MG63 (cell line): ENCODE measurements at regions not wholly inside any gene's neighbourhood (a gene's known extent, or its start where the extent isn't known, plus 50 kb on each side); places are given as distances from the start of the nearest gene placed in this dataset.
"Not testable (repeated sequence)": the region's sequence is repeated elsewhere in the genome, so short reads cannot be mapped to it uniquely, and the experiment has no call there.

Experiments
- DNase-seq: peaks from one replicate; pipeline ENCODE4 v3.0.0-alpha.2; 2020
- H3K27me3 ChIP-seq: fragments of 250-450 bp; sonication (Bioruptor Pico); 2 replicates; pipeline ENCODE4 v1.5.1; 2020; ENCODE audit warnings: mild to moderate bottlenecking, moderate library complexity
- H3K36me3 ChIP-seq: fragments of 250-450 bp; sonication (Bioruptor Pico); 2 replicates; pipeline ENCODE4 v1.5.1; 2020; ENCODE audit warnings: mild to moderate bottlenecking, moderate library complexity
- H3K4me3 ChIP-seq: fragments of 250-450 bp; sonication (Bioruptor Pico); 2 replicates; pipeline ENCODE4 v1.5.1; 2020; ENCODE audit warnings: mild to moderate bottlenecking, moderate library complexity
- H3K9me3 ChIP-seq: fragments of 250-450 bp; sonication (Bioruptor Pico); 2 replicates; pipeline ENCODE4 v1.5.1; 2020; ENCODE audit warnings: mild to moderate bottlenecking, moderate library complexity

DNA sequence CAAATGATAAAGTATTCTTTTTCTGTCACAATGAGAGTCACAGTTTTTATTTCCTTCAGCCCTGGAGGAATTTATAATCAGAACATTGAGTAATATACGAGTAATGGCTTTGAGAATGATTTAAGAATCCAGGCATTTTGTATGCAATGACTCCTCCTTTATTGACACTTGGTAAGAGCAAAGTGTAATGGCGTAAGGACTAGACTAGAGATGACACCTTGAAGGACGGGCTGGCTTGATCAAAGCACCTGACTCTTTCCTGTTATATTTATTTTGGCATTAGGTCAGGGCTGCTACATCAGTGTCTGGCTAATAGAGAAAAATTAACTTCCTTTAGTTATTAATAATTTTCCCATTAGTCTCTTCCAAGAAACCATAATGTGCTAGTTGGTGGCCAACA is 482.4 kb upstream of the GCFC2 start:
- DNase-seq: no peak
- Histone ChIP-seq H3K27me3 (no peaks in the 10 kb centered on the region; the same call in 1 of the 2 replicates), H3K36me3 (no peaks in the 10 kb centered on the region), H3K4me3 (no peak overlapping the region), H3K9me3 (no peaks in the 10 kb centered on the region)

DNA sequence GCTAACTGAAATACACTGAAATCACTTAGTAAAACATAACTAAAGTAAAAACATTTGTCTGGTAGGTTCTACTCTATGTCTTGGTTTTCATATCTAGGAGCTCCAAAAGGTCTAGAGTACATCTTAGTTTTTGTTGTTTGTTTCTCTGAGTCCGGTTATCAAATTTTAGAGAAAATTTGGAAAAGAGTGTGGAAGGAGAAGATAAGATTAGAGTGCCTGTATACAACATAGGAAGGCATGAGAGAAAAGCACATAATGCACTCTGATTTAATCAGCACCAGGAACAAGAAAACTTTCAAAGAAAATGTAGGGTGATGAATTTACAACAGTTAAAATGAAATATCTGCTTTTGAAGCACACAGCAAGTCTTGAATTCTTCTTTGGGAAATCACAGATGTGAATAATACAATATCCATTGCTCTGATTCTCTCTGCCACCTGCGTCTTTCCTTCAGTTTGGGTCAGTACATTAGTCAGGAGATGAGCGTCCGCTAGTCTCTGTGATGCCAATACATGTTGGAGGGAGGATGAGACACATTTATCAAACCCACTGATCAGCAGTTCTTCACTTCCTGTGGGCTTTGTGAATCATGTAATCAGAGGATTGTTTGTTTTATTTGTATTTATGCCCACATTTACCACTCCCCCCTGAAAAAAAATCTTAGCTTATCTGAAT is 477.8 kb upstream of the GCFC2 start:
- Histone ChIP-seq H3K4me3 (no peak overlapping the region), H3K27me3 (no peaks in the 10 kb centered on the region), H3K36me3 (no peaks in the 10 kb centered on the region), H3K9me3 (no peaks in the 10 kb centered on the region)
- DNase-seq: no peak

DNA sequence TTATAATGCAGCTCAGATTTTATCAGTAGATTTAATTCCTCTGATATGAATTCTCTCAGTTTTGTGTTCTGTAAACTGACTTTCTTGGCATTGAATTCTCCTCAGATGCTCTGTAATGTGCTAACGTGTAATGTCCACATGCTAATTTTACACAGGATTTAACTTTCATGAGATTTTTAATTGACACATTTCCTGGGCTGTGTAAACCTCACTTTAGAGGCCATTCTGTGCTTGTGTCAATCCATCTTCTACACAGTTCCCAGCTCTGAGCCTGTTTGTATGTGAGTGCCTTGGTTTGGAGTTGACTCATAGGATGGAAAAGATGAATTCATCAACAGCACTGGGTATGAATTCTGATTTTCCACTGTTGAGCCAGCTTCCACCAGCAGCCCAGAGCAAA is 476.7 kb upstream of the GCFC2 start:
- no peak for DNase-seq
- Histone ChIP-seq H3K36me3 (no peaks in the 10 kb centered on the region), H3K4me3 (no peak overlapping the region), H3K9me3 (no peaks in the 10 kb centered on the region), H3K27me3 (no peaks in the 10 kb centered on the region)

DNA sequence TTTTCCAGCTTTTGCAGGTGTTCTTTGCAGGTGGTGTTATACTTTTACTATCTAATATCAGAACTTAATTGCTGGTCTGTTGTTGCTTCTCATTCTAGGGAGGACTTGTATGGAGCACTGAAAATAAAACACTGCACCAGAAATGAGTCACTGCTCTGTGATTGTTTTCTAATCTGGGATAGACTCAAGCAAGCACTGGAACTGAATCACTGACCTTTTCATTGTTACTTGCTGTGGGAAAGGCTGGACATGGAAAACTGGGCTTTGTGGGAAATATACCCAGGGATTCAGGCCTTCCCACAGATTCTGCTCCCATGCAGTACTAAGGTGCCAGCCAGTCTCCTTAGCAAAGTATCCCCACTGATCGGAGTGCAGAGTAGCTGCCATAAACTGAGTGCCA is 470.0 kb upstream of the GCFC2 start:
- no peaks in the 10 kb centered on the region for H3K27me3 ChIP-seq
- H3K4me3 ChIP-seq: no peak overlapping the region
- no peaks in the 10 kb centered on the region for H3K36me3 ChIP-seq
- no peak for DNase-seq
- no peaks in the 10 kb centered on the region for H3K9me3 ChIP-seq

DNA sequence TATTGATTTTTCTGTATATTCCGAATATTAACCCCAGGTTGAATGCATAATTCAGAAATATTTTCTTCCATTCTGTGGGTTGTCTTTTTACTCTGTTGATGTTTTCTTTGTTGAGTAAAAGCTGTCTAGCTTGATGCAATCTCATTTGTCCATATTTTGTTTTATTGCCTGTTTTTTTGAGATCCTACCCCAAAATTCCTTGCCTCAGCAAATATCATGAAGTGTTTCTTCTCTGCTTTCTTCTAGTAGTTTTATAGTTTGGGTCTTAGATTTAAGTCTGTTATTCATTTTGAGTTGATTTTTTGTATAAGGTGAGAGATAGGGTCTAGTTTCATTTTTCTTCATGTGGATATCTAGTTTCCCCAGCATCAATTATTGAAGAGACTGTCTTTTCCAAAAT is 467.9 kb upstream of the GCFC2 start:
- no peak for DNase-seq
- Histone ChIP-seq H3K4me3 (no peak overlapping the region), H3K9me3 (no peaks in the 10 kb centered on the region), H3K27me3 (no peaks in the 10 kb centered on the region), H3K36me3 (no peaks in the 10 kb centered on the region)

DNA sequence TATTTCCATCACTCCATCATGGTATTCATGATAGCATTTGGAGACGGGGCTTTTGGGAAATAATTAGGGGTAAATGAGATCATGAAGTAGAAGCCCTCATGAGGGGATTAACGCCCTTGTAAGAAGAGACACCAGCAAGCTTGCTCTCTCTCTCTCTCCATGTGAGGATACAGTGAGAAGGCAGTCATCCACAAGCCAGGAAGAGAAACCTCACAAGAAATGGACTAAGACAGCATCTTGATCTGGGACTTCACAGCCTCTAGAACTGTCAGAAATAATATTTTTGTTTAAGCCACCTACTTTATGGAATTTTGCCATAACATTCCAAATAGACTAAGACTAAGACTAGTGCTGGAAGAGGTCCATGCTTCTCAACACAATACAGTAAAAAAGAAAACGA is 464.6 kb upstream of the GCFC2 start:
- DNase-seq: no peak
- Histone ChIP-seq H3K4me3 (no peak overlapping the region), H3K27me3 (no peaks in the 10 kb centered on the region), H3K9me3 (no peaks in the 10 kb centered on the region), H3K36me3 (no peaks in the 10 kb centered on the region)

DNA sequence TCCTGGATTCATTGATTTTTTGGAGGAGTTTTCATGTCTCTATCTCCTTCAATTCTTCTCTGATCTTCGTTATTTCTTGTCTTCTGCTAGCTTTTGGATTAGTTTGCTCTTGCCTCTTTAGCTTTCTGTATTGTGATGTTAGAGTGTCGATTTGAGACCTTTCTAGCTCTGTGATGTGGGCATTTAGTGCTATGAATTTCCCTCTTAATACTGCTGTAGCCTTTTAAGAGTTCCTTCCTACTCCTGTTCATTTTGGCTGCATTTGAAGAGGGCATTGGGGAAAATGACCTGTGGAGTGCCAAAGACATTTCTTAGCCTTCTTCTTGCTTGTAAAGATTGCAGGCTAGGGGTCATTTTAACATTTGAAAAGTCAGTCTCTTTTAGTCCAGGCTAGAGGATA is 463.8 kb upstream of the GCFC2 start:
- Histone ChIP-seq H3K27me3 (no peaks in the 10 kb centered on the region), H3K4me3 (no peak overlapping the region), H3K9me3 (no peaks in the 10 kb centered on the region), H3K36me3 (no peaks in the 10 kb centered on the region)
- no peak for DNase-seq

DNA sequence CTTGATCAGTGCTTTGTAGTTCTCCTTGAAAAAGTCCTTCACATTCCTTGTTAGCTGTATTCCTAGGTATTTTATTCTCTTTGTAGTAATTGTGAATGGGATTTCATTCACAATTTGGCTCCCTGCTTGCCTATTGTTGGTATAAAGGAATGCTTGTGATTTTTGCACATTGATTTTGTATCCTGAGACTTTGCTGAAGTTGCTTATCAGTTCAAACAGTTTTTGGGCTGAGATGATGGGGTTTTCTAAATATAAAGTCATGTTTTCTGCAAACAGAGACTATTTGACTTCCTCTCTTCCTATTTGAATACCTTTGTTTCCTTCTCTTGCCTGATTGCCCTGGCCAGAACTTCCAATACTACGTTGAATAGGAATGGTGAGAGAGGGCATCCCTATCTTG is 462.5 kb upstream of the GCFC2 start:
- not testable (repeated sequence) for H3K4me3 ChIP-seq, DNase-seq, H3K36me3 ChIP-seq, H3K9me3 ChIP-seq, H3K27me3 ChIP-seq

DNA sequence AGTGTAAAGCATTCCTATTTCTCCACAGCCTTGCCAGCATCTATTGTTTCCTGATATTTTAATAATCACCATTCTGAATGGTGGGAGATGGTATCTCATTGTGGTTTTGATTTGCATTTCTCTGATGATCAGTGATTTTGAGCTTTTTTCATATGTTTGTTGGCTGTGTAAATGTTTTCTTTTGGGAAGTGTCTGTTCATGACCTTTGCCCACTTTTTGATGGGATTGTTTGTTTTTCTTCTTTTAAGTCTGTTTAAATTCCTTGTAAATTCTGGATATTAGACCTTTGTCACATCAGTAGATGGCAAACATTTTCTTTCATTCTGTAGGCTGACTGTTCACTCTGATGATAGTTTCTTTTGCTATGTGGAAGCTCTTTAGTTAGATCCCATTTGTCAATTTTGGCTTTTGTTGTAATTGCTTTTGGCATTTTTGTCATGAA is 461.5 kb upstream of the GCFC2 start:
- not testable (repeated sequence) for DNase-seq, H3K36me3 ChIP-seq, H3K9me3 ChIP-seq, H3K27me3 ChIP-seq, H3K4me3 ChIP-seq

DNA sequence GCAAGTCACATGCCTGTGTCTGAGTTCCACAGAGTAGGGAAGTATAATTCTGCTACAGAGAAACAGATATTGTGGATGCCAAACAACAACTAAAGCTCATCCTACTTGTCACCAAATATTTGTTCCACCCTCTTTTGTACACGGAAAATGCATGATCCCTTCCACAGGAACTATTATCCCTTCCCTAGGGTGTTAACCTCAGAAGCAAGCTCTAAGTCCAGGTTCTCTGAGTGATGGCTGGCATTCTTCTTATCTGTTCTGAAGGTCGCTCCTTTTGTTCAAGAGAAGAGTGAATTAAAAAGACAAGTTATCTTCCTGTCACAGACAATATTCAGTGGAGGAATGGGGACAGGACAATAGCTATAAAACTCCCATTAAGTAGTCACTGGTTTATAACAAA is 460.1 kb upstream of the GCFC2 start:
- no peaks in the 10 kb centered on the region for H3K9me3 ChIP-seq
- no peaks in the 10 kb centered on the region for H3K27me3 ChIP-seq
- H3K36me3 ChIP-seq: no peaks in the 10 kb centered on the region
- no peak overlapping the region for H3K4me3 ChIP-seq
- DNase-seq: no peak

DNA sequence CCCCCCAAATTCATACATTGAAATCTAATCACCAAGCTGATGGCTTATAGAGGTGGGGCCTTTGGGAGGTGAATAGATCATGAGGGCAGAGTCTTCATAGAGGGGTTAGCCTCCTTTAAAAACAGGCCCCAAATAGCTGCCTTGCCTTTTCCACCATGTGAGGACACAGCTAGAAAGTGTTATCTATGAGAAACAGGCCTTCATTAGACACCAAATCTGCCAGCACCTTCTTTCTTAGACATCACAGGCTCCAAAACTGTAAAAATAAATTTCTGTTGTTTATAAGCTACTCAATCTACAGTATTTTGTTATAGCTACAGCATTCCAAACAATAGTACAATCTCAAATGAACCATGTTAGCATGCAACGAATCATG is 459.3 kb upstream of the GCFC2 start:
- Histone ChIP-seq H3K36me3 (no peaks in the 10 kb centered on the region), H3K9me3 (no peaks in the 10 kb centered on the region), H3K27me3 (no peaks in the 10 kb centered on the region), H3K4me3 (no peak overlapping the region)
- no peak for DNase-seq

DNA sequence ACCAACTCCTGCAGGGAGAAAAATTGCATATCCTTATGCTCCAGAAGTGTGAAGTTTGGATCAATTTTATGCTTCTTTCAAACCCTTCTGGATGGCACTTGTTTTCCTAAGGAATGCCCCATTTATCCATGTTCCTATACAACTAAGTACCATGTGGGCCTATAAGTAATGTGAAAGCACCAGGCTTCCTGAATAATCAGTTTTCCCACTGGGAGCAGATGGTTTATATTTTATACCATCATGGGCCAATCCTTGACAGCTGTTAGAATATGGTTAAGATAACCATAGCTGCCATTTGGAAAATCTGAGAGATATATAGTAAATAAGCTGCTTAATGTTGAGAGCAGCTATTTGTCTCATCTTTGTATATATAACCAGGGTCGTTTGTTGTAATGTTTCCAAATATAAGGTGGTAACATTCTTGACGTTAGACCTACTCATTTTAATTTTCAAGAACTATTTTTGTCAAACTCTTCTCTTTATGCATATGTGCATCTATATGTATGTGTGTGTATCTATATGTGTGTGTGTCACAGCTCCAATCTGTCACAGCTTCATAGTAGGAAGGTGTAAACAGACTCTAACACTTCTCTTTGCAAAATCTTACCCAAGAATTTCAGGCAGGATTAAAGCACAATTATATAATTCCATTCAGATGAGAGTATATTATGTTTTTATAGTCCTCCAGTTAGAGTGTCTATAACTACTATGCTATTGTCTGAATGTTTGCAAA is 458.7 kb upstream of the GCFC2 start:
- Histone ChIP-seq H3K27me3 (no peaks in the 10 kb centered on the region; the same call in 1 of the 2 replicates), H3K36me3 (no peaks in the 10 kb centered on the region), H3K4me3 (no peak overlapping the region), H3K9me3 (no peaks in the 10 kb centered on the region)
- DNase-seq: no peak

DNA sequence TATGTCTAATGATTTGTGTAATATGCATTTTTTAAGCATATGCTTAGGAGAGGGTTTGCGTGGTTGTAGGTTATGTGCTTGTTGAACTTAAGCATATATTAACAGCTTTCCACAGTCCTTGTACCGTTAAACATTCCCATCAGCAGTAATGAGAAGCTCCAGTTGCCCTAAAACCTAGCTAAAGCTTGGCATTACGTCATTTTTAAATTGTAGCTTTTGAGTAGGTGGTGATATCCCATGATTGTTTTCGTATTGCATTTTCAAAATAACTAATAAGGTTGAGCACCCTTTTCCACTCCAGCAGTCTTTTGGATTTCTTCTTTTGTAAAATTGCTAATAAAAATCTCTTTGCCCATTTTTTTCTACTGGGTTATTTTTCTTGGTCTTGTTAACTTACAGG is 453.1 kb upstream of the GCFC2 start:
- H3K27me3 ChIP-seq: no peaks in the 10 kb centered on the region; the same call in 1 of the 2 replicates
- no peak overlapping the region for H3K4me3 ChIP-seq
- H3K9me3 ChIP-seq: no peaks in the 10 kb centered on the region
- DNase-seq: no peak
- no peaks in the 10 kb centered on the region for H3K36me3 ChIP-seq

DNA sequence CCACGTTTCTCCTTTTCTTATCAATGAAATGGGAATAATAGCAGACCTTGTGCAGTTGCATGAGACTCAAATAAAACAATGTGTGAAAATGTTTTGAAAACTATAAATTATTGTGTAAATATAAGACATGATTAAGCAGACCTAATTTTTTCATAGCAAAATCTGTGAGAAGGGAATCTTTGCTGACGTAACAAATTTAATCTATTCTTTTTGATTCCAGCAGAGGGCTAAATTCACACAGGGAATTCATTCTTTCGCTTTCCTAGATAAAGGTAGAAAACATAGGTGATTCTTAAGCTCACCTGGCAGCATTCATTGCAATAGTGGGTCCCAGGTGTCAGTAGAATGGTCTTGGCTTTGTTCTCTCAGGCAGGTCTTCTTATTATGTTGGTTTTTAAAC is 450.0 kb upstream of the GCFC2 start:
- Histone ChIP-seq H3K4me3 (no peak overlapping the region), H3K9me3 (no peaks in the 10 kb centered on the region), H3K27me3 (no peaks in the 10 kb centered on the region; the same call in 1 of the 2 replicates), H3K36me3 (no peaks in the 10 kb centered on the region)
- DNase-seq: no peak

DNA sequence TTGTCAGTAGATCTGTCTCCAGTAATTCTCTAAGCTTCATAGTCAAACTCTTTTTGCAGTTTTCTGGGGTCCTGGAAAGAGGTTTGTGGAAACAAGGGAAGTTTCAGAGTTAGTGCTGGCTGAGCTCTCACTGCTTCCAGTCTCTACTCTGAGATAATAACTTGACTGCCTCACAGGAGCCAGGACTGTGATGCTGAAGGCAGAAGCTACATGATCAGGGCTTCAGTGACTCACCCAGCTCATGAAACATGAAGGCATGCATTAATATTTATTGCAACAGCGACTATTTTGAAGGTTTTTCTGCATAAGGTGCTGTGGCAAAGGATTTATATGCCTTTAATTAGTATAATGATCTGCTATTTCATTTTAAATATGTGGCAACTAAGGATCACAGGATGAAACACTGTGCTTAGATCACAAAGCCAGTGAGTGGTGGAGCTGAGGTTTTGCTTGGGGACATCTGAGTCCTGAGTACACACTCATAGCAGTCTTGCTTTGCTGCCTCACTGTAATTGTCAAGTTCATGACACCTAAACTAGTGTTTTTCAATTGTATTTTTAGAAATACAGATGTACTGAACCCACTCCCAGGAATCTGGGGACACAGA is 448.4 kb upstream of the GCFC2 start:
- Histone ChIP-seq H3K9me3 (no peaks in the 10 kb centered on the region), H3K36me3 (no peaks in the 10 kb centered on the region), H3K4me3 (no peak overlapping the region), H3K27me3 (no peaks in the 10 kb centered on the region)
- DNase-seq: no peak

DNA sequence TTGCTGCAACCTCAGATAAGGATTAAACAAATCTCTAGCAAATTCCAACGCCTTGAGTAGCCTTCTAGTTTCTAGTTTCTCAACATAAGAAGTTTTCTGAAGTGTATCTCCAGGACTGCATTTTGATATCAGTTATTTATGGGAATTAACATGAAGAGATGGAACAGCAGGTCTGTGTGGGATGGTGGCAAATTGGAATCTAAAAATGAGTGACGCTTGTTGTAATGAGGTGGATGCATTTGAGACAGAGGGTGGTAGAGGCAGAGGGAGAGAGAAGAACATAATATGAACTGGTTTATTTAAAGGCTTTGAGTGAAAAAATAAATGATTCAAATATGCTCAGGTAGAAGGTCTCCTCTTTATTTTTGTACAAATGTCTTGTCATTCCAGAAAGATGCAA is 446.8 kb upstream of the GCFC2 start:
- H3K36me3 ChIP-seq: no peaks in the 10 kb centered on the region
- no peak for DNase-seq
- H3K9me3 ChIP-seq: no peaks in the 10 kb centered on the region
- H3K27me3 ChIP-seq: no peaks in the 10 kb centered on the region
- no peak overlapping the region for H3K4me3 ChIP-seq

DNA sequence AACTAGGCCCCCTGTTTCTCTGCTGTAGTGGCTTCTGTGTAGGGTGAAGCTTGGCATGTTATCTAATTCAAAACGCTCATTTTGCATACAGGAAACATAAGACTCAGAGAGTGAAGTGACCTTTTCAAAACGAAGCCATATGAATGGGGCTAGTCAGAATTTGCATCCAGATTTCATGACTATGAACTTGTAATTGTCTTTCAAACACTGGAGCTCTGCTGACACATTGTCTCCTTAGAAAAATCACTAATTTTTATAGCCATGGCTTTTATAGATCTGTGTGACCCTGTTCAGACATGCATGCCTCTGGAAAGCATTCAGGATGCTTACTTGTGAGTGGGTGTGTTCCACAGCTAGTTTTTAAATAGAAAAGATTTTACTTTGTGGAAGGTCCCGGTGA is 444.3 kb upstream of the GCFC2 start:
- H3K27me3 ChIP-seq: no peaks in the 10 kb centered on the region
- no peak overlapping the region for H3K4me3 ChIP-seq
- H3K36me3 ChIP-seq: no peaks in the 10 kb centered on the region
- no peak for DNase-seq
- H3K9me3 ChIP-seq: no peaks in the 10 kb centered on the region

DNA sequence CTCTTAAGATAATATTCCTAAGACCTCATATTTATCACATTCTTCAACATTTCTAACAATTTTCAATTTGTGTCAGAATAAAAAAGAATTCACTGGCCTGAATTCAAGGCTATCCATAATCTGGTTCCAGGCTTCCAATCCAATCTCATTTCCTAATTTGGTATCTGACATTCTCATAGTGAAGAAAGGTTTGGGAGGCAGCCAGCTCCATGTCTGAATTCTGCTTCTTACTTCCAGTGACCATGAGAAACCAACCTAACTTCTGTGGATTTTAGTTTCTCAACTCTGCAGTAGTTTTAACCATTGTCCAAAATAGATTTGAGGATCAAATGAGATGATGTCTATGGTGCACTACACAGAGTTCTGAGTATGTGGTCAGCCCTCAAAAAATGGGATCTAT is 439.1 kb upstream of the GCFC2 start:
- Histone ChIP-seq H3K27me3 (no peaks in the 10 kb centered on the region), H3K36me3 (no peaks in the 10 kb centered on the region), H3K4me3 (no peak overlapping the region), H3K9me3 (no peaks in the 10 kb centered on the region)
- DNase-seq: no peak
